Mesendoderm (in vitro differentiated cells): ENCODE measurements at regions not wholly inside any gene's neighbourhood (a gene's known extent, or its start where the extent isn't known, plus 50 kb on each side); places are given as distances from the start of the nearest gene placed in this dataset.
A peak's percentile ranks its signal among the peaks of the same experiment; 100 is the strongest.

Experiments used
- DNase-seq: peaks from one replicate; pipeline ENCODE4 v3.0.0; 2013
- H2AK5ac ChIP-seq: 2 replicates; pipeline ENCODE4 v1.6.1; 2013; ENCODE audit warnings: low read length, inconsistent platforms
- H2BK120ac ChIP-seq: 2 replicates; pipeline ENCODE4 v1.6.1; 2013; ENCODE audit warnings: low read depth, mild to moderate bottlenecking, low read length, moderate library complexity, mixed read lengths
- H2BK15ac ChIP-seq: replicated peaks from 2 replicates; pipeline ENCODE4 v1.6.1; 2013; ENCODE audit warnings: low read depth, mild to moderate bottlenecking, moderate library complexity
- H2BK5ac ChIP-seq: 2 replicates; pipeline ENCODE4 v1.6.1; 2013; ENCODE audit warnings: low read length, inconsistent platforms
- H3K18ac ChIP-seq: 2 replicates; pipeline ENCODE4 v1.6.1; 2013; ENCODE audit warnings: mild to moderate bottlenecking, low read length, mixed read lengths
- H3K23ac ChIP-seq: one replicate; pipeline ENCODE4 v1.6.1; 2013; ENCODE audit warnings: low read length
- H3K27ac ChIP-seq: 2 replicates; pipeline ENCODE4 v1.5.1; 2013; ENCODE audit warnings: low read depth, mild to moderate bottlenecking, inconsistent platforms, low read length, moderate library complexity
- H3K27me3 ChIP-seq: 2 replicates; pipeline ENCODE4 v1.6.1; 2013; ENCODE audit warnings: low read length, control low read depth, mild to moderate bottlenecking, inconsistent platforms; ENCODE audit not compliant: insufficient read depth, poor library complexity
- H3K36me3 ChIP-seq: 2 replicates; pipeline ENCODE4 v1.6.1; 2013; ENCODE audit warnings: low read length, inconsistent platforms; ENCODE audit not compliant: control insufficient read depth, insufficient read depth
- H3K4ac ChIP-seq: one replicate; pipeline ENCODE4 v1.6.1; 2013; ENCODE audit warnings: low read depth, mild to moderate bottlenecking, low read length, moderate library complexity
- H3K4me1 ChIP-seq: 2 replicates; pipeline ENCODE4 v1.6.1; 2013; ENCODE audit warnings: low read depth, low read length, inconsistent platforms; ENCODE audit not compliant: control insufficient read depth
- H3K4me2 ChIP-seq: 2 replicates; pipeline ENCODE4 v1.6.1; 2013; ENCODE audit warnings: low read length
- H3K4me3 ChIP-seq: 2 replicates; pipeline ENCODE4 v1.5.1; 2013; ENCODE audit warnings: mild to moderate bottlenecking, low read length
- H3K56ac ChIP-seq: one replicate; pipeline ENCODE4 v1.6.1; 2013; ENCODE audit warnings: low read length
- H3K79me1 ChIP-seq: 2 replicates; pipeline ENCODE4 v1.6.1; 2013; ENCODE audit warnings: low read length, inconsistent platforms
- H3K79me2 ChIP-seq: 2 replicates; pipeline ENCODE4 v1.6.1; 2013; ENCODE audit warnings: mild to moderate bottlenecking, low read length; ENCODE audit not compliant: control insufficient read depth, insufficient read depth
- H3K9ac ChIP-seq: 2 replicates; pipeline ENCODE4 v1.6.1; 2013; ENCODE audit warnings: low read length, inconsistent platforms
- H4K5ac ChIP-seq: one replicate; pipeline ENCODE4 v1.6.1; 2013; ENCODE audit warnings: low read length
- H4K8ac ChIP-seq: one replicate; pipeline ENCODE4 v1.6.1; 2013; ENCODE audit warnings: low read depth, mild to moderate bottlenecking, control low read depth, low read length, moderate library complexity
- WGBS: extraction: QIAGEN DNeasy Blood & Tissue Kit; methylation state at CpG from one replicate; pipeline ENCODE4 v1.1.7; 2013; ENCODE audit warnings: low lambda C conversion rate, missing lambda C conversion rate; ENCODE audit not compliant: insufficient coverage; ENCODE audit errors: extremely low coverage; 5-methylcytosine and 5-hydroxymethylcytosine counted together

GRCh38 chr9:107943901-107944300 lies 454.3 kb upstream of the KLF4 start:
- Histone ChIP-seq H3K4me1 (no peaks in the 10 kb centered on the region), H3K56ac (no peak overlapping the region), H3K4ac (no peak overlapping the region), H2BK120ac (no peak overlapping the region), H3K4me3 (no peak overlapping the region), H3K23ac (no peak overlapping the region), H2BK15ac (no peak overlapping the region), H3K9ac (no peak overlapping the region), H3K4me2 (no peak overlapping the region), H3K36me3 (no peaks in the 10 kb centered on the region), H4K5ac (no peak overlapping the region), H3K79me2 (no peaks in the 10 kb centered on the region), H4K8ac (no peak overlapping the region), H3K79me1 (no peaks in the 10 kb centered on the region), H3K27me3 (no peaks in the 10 kb centered on the region), H3K18ac (no peak overlapping the region), H2BK5ac (no peak overlapping the region), H3K27ac (no peak overlapping the region), H2AK5ac (no peak overlapping the region)
- WGBS, result no CpG with 5 or more reads among the region's 3 CpGs
- DNase-seq, result no peak

GRCh38 chr9:107942856-107943255 lies 453.3 kb upstream of the KLF4 start:
- H2BK120ac ChIP-seq, result no peak overlapping the region
- H3K4me3 ChIP-seq, result no peak overlapping the region
- H4K5ac ChIP-seq, result peak overlapping the region; percentile 21
- no peak overlapping the region for H4K8ac ChIP-seq
- H2BK15ac ChIP-seq, result no peak overlapping the region
- no peaks in the 10 kb centered on the region for H3K79me1 ChIP-seq
- H3K79me2 ChIP-seq, result no peaks in the 10 kb centered on the region
- H3K4ac ChIP-seq, result no peak overlapping the region
- H3K27me3 ChIP-seq, result no peaks in the 10 kb centered on the region
- no peak overlapping the region for H2BK5ac ChIP-seq
- no peak overlapping the region for H3K23ac ChIP-seq
- H3K4me1 ChIP-seq, result no peaks in the 10 kb centered on the region
- WGBS, result no CpG with 5 or more reads among the region's 2 CpGs
- H3K4me2 ChIP-seq, result no peak overlapping the region
- no peaks in the 10 kb centered on the region for H3K36me3 ChIP-seq
- no peak overlapping the region for H3K56ac ChIP-seq
- no peak overlapping the region for H3K9ac ChIP-seq
- DNase-seq, result peak; percentile 49
- no peak overlapping the region for H2AK5ac ChIP-seq
- no peak overlapping the region for H3K18ac ChIP-seq
- no peak overlapping the region for H3K27ac ChIP-seq

GRCh38 chr9:107942291-107942690 lies 452.7 kb upstream of the KLF4 start:
- H3K18ac ChIP-seq, result no peak overlapping the region
- no peak overlapping the region for H2BK15ac ChIP-seq
- H3K79me2 ChIP-seq, result no peaks in the 10 kb centered on the region
- no CpG with 5 or more reads among the region's 1 CpG for WGBS
- H2BK5ac ChIP-seq, result no peak overlapping the region
- H3K4me3 ChIP-seq, result no peak overlapping the region
- H3K36me3 ChIP-seq, result no peaks in the 10 kb centered on the region
- no peaks in the 10 kb centered on the region for H3K27me3 ChIP-seq
- H3K27ac ChIP-seq, result no peak overlapping the region
- H2BK120ac ChIP-seq, result no peak overlapping the region
- no peak overlapping the region for H2AK5ac ChIP-seq
- DNase-seq, result no peak
- H3K4me1 ChIP-seq, result no peaks in the 10 kb centered on the region
- no peak overlapping the region for H3K9ac ChIP-seq
- no peak overlapping the region for H3K4me2 ChIP-seq
- no peak overlapping the region for H3K56ac ChIP-seq
- no peak overlapping the region for H4K5ac ChIP-seq
- no peaks in the 10 kb centered on the region for H3K79me1 ChIP-seq
- H3K23ac ChIP-seq, result no peak overlapping the region
- no peak overlapping the region for H4K8ac ChIP-seq
- no peak overlapping the region for H3K4ac ChIP-seq

- DNase-seq, result no peak
- H3K56ac ChIP-seq, result no peak overlapping the region
- no peak overlapping the region for H3K23ac ChIP-seq
- no peak overlapping the region for H2BK15ac ChIP-seq
- H2BK120ac ChIP-seq, result no peak overlapping the region
- H3K4me3 ChIP-seq, result no peak overlapping the region
- no peak overlapping the region for H4K8ac ChIP-seq
- no peak overlapping the region for H3K18ac ChIP-seq
- H3K27me3 ChIP-seq, result no peaks in the 10 kb centered on the region
- H3K4me2 ChIP-seq, result no peak overlapping the region
- H3K9ac ChIP-seq, result no peak overlapping the region
- WGBS, result no CpG with 5 or more reads among the region's 7 CpGs
- H3K79me1 ChIP-seq, result no peaks in the 10 kb centered on the region
- H2AK5ac ChIP-seq, result no peak overlapping the region
- no peaks in the 10 kb centered on the region for H3K36me3 ChIP-seq
- no peaks in the 10 kb centered on the region for H3K4me1 ChIP-seq
- H2BK5ac ChIP-seq, result no peak overlapping the region
- no peak overlapping the region for H3K27ac ChIP-seq
- no peak overlapping the region for H4K5ac ChIP-seq
- no peak overlapping the region for H3K4ac ChIP-seq
- no peaks in the 10 kb centered on the region for H3K79me2 ChIP-seq
These were observed 451.3 kb upstream of the KLF4 start for GRCh38 chr9:107940616-107941595.

- Histone ChIP-seq H3K4me2 (no peak overlapping the region), H4K5ac (no peak overlapping the region), H3K79me1 (no peaks in the 10 kb centered on the region), H3K9ac (no peak overlapping the region), H2BK15ac (no peak overlapping the region), H2BK120ac (no peak overlapping the region), H3K27me3 (no peaks in the 10 kb centered on the region), H3K4me1 (no peaks in the 10 kb centered on the region), H3K4ac (no peak overlapping the region), H3K79me2 (no peaks in the 10 kb centered on the region), H3K36me3 (no peaks in the 10 kb centered on the region), H4K8ac (no peak overlapping the region), H3K4me3 (no peak overlapping the region), H3K27ac (no peak overlapping the region), H3K18ac (no peak overlapping the region), H3K23ac (no peak overlapping the region), H2BK5ac (no peak overlapping the region), H2AK5ac (no peak overlapping the region), H3K56ac (no peak overlapping the region)
- WGBS, result no CpG with 5 or more reads among the region's 8 CpGs
- DNase-seq, result no peak
These were observed 449.3 kb upstream of the KLF4 start for GRCh38 chr9:107938801-107939386.
